Activated CD4-positive, alpha-beta T cell treated with anti-CD3 and anti-CD28 coated beads, Interleukin-2, amount 10 ng/mL, durations not matched to agents 7 days and 5 days (primary cell): ENCODE measurements at regions not wholly inside any gene's neighbourhood (a gene's known extent, or its start where the extent isn't known, plus 50 kb on each side); places are given as distances from the start of the nearest gene placed in this dataset.
"Not testable (repeated sequence)": the region's sequence is repeated elsewhere in the genome, so short reads cannot be mapped to it uniquely, and the experiment has no call there.

Source experiments
- CTCF ChIA-PET: fragments of 350-600 bp; sonication (Branson Sonifier 250); formaldehyde crosslinking; loops from one replicate; lab custom pipeline; 2021; ENCODE audit warnings: antibody characterized with exemption; lab: Charles Lee
- POLR2A ChIA-PET: fragments of 350-600 bp; sonication (Branson Sonifier 250); formaldehyde crosslinking; loops from one replicate; lab custom pipeline; 2021; ENCODE audit warnings: antibody characterized with exemption; lab: Charles Lee
- DNase-seq: peaks from one replicate; pipeline ENCODE4 v3.0.0-alpha.2; 2020
- H3K27ac Mint-ChIP-seq: one replicate; pipeline ENCODE4 v1.8.0; 2021; ENCODE audit warnings: mild to moderate bottlenecking, moderate library complexity, mixed read lengths
- H3K27me3 Mint-ChIP-seq: one replicate; pipeline ENCODE4 v1.8.0; 2021; ENCODE audit warnings: mixed read lengths
- H3K36me3 Mint-ChIP-seq: one replicate; pipeline ENCODE4 v1.8.0; 2021; ENCODE audit warnings: low read depth, mixed read lengths
- H3K4me1 Mint-ChIP-seq: one replicate; pipeline ENCODE4 v1.8.0; 2021; ENCODE audit warnings: mixed read lengths
- H3K4me3 Mint-ChIP-seq: one replicate; pipeline ENCODE4 v1.8.0; 2021; ENCODE audit warnings: mild to moderate bottlenecking, moderate library complexity, mixed read lengths
- H3K9me3 Mint-ChIP-seq: one replicate; pipeline ENCODE4 v1.8.0; 2021; ENCODE audit warnings: mixed read lengths

GRCh38 chr4:130079027-130079426 lies 983.1 kb downstream of the C4orf33 start:
- DNase-seq, POLR2A ChIA-PET, H3K9me3 Mint-ChIP-seq, H3K27me3 Mint-ChIP-seq, H3K4me1 Mint-ChIP-seq, H3K4me3 Mint-ChIP-seq, H3K27ac Mint-ChIP-seq, H3K36me3 Mint-ChIP-seq, CTCF ChIA-PET: not testable (repeated sequence)

GRCh38 chr4:130080872-130081451 lies 985.0 kb downstream of the C4orf33 start:
- Mint-ChIP-seq H3K4me3 (no peak overlapping the region), H3K4me1 (no peaks in the 10 kb centered on the region), H3K36me3 (no peaks in the 10 kb centered on the region), H3K9me3 (no peaks in the 10 kb centered on the region), H3K27ac (no peak overlapping the region), H3K27me3 (no peaks in the 10 kb centered on the region)
- CTCF ChIA-PET = no interaction called here
- POLR2A ChIA-PET = no interaction called here
- no peak for DNase-seq

- POLR2A ChIA-PET = no interaction called here
- Mint-ChIP-seq H3K9me3 (peaks cover 2% of the 10 kb centered on the region), H3K27me3 (no peaks in the 10 kb centered on the region), H3K4me1 (no peaks in the 10 kb centered on the region), H3K36me3 (no peaks in the 10 kb centered on the region), H3K4me3 (no peak overlapping the region), H3K27ac (no peak overlapping the region)
- no peak for DNase-seq
- CTCF ChIA-PET = no interaction called here
Measured at GRCh38 chr4:130090427-130090826, 994.5 kb downstream of the C4orf33 start.

GRCh38 chr4:130092187-130093015 lies 996.4 kb downstream of the C4orf33 start:
- H3K27me3 Mint-ChIP-seq = no peaks in the 10 kb centered on the region
- H3K4me1 Mint-ChIP-seq = no peaks in the 10 kb centered on the region
- H3K36me3 Mint-ChIP-seq = no peaks in the 10 kb centered on the region
- peaks cover 2% of the 10 kb centered on the region for H3K9me3 Mint-ChIP-seq
- H3K4me3 Mint-ChIP-seq = no peak overlapping the region
- no peak for DNase-seq
- CTCF ChIA-PET = no interaction called here
- H3K27ac Mint-ChIP-seq = no peak overlapping the region
- POLR2A ChIA-PET = no interaction called here

GRCh38 chr4:130099105-130099504 lies 1003.2 kb downstream of the C4orf33 start:
- CTCF ChIA-PET = no interaction called here

GRCh38 chr4:130110189-130110588 lies 1014.2 kb downstream of the C4orf33 start:
- POLR2A ChIA-PET = no interaction called here
- no peaks in the 10 kb centered on the region for H3K36me3 Mint-ChIP-seq
- CTCF ChIA-PET = no interaction called here
- no peaks in the 10 kb centered on the region for H3K27me3 Mint-ChIP-seq
- H3K9me3 Mint-ChIP-seq = no peaks in the 10 kb centered on the region
- H3K4me1 Mint-ChIP-seq = no peaks in the 10 kb centered on the region
- H3K4me3 Mint-ChIP-seq = no peak overlapping the region
- no peak overlapping the region for H3K27ac Mint-ChIP-seq
- no peak for DNase-seq

More at GRCh38 chr4:130099105-130099504, 1003.2 kb downstream of the C4orf33 start:
- H3K27me3 Mint-ChIP-seq = no peaks in the 10 kb centered on the region
- H3K36me3 Mint-ChIP-seq = no peaks in the 10 kb centered on the region
- POLR2A ChIA-PET = no interaction called here
- H3K27ac Mint-ChIP-seq = no peak overlapping the region
- DNase-seq = no peak
- no peak overlapping the region for H3K4me3 Mint-ChIP-seq
- no peaks in the 10 kb centered on the region for H3K4me1 Mint-ChIP-seq
- H3K9me3 Mint-ChIP-seq = no peaks in the 10 kb centered on the region

- ChIA-PET CTCF (no interaction called here), POLR2A (no interaction called here)
- Mint-ChIP-seq H3K9me3 (no peaks in the 10 kb centered on the region), H3K4me3 (no peak overlapping the region), H3K27ac (no peak overlapping the region), H3K27me3 (no peaks in the 10 kb centered on the region), H3K36me3 (no peaks in the 10 kb centered on the region), H3K4me1 (no peaks in the 10 kb centered on the region)
- no peak for DNase-seq
Measured at GRCh38 chr4:130110770-130111169, 1014.8 kb downstream of the C4orf33 start.

- Mint-ChIP-seq H3K9me3 (no peaks in the 10 kb centered on the region), H3K27ac (no peak overlapping the region), H3K36me3 (no peaks in the 10 kb centered on the region), H3K4me3 (no peak overlapping the region), H3K4me1 (no peaks in the 10 kb centered on the region), H3K27me3 (no peaks in the 10 kb centered on the region)
- no peak for DNase-seq
- POLR2A ChIA-PET = no interaction called here
- CTCF ChIA-PET = no interaction called here
Measured at GRCh38 chr4:130124066-130124465, 1028.1 kb downstream of the C4orf33 start.

GRCh38 chr4:130125467-130125866 lies 1029.5 kb downstream of the C4orf33 start:
- POLR2A ChIA-PET = no interaction called here
- Mint-ChIP-seq H3K27me3 (no peaks in the 10 kb centered on the region), H3K4me3 (no peak overlapping the region), H3K27ac (no peak overlapping the region), H3K9me3 (no peaks in the 10 kb centered on the region), H3K4me1 (no peaks in the 10 kb centered on the region), H3K36me3 (no peaks in the 10 kb centered on the region)
- no peak for DNase-seq
- CTCF ChIA-PET = no interaction called here

- no peak for DNase-seq
- H3K27ac Mint-ChIP-seq = no peak overlapping the region
- no peaks in the 10 kb centered on the region for H3K27me3 Mint-ChIP-seq
- ChIA-PET CTCF (no interaction called here), POLR2A (no interaction called here)
- no peaks in the 10 kb centered on the region for H3K36me3 Mint-ChIP-seq
- H3K4me1 Mint-ChIP-seq = no peaks in the 10 kb centered on the region
- no peaks in the 10 kb centered on the region for H3K9me3 Mint-ChIP-seq
- H3K4me3 Mint-ChIP-seq = no peak overlapping the region
Measured at GRCh38 chr4:130127297-130127696, 1031.3 kb downstream of the C4orf33 start.

- POLR2A ChIA-PET = no interaction called here
- Mint-ChIP-seq H3K27ac (no peak overlapping the region), H3K9me3 (no peaks in the 10 kb centered on the region), H3K27me3 (no peaks in the 10 kb centered on the region), H3K36me3 (no peaks in the 10 kb centered on the region), H3K4me3 (no peak overlapping the region), H3K4me1 (no peaks in the 10 kb centered on the region)
- CTCF ChIA-PET = no interaction called here
- DNase-seq = no peak
Measured at GRCh38 chr4:130131536-130131935, 1035.6 kb downstream of the C4orf33 start.

- POLR2A ChIA-PET = no interaction called here
- Mint-ChIP-seq H3K27ac (no peak overlapping the region), H3K9me3 (no peaks in the 10 kb centered on the region), H3K4me1 (no peaks in the 10 kb centered on the region), H3K27me3 (no peaks in the 10 kb centered on the region), H3K36me3 (no peaks in the 10 kb centered on the region), H3K4me3 (no peak overlapping the region)
- CTCF ChIA-PET = no interaction called here
- DNase-seq = no peak
Measured at GRCh38 chr4:130141651-130142050, 1045.7 kb downstream of the C4orf33 start.

- no peak for DNase-seq
- no peaks in the 10 kb centered on the region for H3K9me3 Mint-ChIP-seq
- H3K4me1 Mint-ChIP-seq = no peaks in the 10 kb centered on the region
- POLR2A ChIA-PET = no interaction called here
- H3K36me3 Mint-ChIP-seq = no peaks in the 10 kb centered on the region
- no peak overlapping the region for H3K4me3 Mint-ChIP-seq
- H3K27ac Mint-ChIP-seq = no peak overlapping the region
- no peaks in the 10 kb centered on the region for H3K27me3 Mint-ChIP-seq
- CTCF ChIA-PET = interaction anchor here (1.3 kb wide), 1 partner anchor 10 kb away, joined by 3 read pairs; no protein-coding TSS in a partner anchor
Measured at GRCh38 chr4:130143656-130144055, 1047.7 kb downstream of the C4orf33 start.
